ENCODE measurements at regions not wholly inside any gene's neighbourhood (a gene's known extent, or its start where the extent isn't known, plus 50 kb on each side); places are given as distances from the start of the nearest gene placed in this dataset.

DNA sequence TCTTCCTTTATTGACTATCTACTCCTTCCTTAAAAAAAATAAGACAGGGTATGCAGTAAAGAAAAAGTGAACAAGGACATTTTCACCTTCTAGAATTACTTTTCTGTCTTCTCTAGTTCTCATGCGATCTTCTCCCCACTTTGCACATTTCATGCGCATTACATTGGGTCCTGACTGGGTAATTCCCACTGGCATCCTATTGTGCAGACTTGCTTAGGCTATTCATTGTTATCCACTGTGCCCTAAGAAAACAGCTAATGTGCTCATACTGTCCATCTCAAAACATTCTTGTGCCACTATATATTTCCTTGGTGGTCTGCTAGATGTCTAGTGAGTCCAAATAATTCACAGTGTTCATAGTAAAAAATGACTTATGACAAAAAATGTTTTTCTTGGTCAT lies 447.4 kb upstream of the ROBO1 start:
- no peak for DNase-seq (ENCODE audit: low spot score)

GRCh38 chr3:80213086-80213485 lies 445.3 kb upstream of the ROBO1 start:
- DNase-seq (ENCODE audit: low spot score) = no peak

- DNase-seq (ENCODE audit: low spot score) = no peak
Observed at GRCh38 chr3:80192936-80193335, 425.1 kb upstream of the ROBO1 start.

GRCh38 chr3:80190051-80190450 lies 422.3 kb upstream of the ROBO1 start:
- no peak for DNase-seq (ENCODE audit: low spot score)

DNA sequence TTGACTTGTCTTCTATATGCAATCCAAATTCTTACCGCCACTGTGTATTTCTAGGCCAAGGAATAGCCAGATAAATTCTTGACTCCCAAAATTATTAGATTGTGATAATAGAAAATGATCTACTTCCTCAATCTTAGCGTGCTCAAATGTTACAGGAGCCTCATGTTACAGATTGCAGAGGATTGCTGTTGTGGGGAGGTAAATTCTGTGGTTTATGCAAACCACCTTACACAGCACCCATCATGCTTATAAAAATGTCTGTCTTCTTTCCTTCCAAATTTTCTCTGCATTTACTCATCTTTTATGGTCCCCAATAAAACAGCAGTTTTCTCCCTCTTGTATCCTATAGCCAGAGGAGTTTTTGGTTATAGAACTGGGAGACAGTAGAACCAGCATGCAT lies 420.2 kb upstream of the ROBO1 start:
- no peak for DNase-seq (ENCODE audit: low spot score)

GRCh38 chr3:80159990-80160506 lies 392.2 kb upstream of the ROBO1 start:
- no peak for DNase-seq (ENCODE audit: low spot score)

DNA sequence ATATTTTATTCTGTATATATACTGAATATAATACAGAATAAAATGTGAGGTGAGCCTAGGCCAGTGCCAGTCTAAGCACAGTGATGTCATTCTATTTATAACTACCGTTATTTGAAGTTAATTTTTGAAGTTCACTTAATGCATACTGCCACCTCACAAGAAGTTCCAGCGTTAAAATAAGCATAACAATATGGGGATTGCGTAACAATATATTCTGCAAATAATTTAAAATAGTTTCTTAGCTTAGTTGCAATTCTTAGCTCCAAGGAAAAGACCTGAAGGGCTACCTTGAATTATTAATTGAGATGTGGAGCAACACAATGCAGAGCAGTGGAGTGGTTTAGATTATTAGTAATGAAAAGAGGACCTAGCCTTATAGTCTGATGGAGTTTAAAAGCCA lies 390.5 kb upstream of the ROBO1 start:
- no peak for DNase-seq (ENCODE audit: low spot score)

DNA sequence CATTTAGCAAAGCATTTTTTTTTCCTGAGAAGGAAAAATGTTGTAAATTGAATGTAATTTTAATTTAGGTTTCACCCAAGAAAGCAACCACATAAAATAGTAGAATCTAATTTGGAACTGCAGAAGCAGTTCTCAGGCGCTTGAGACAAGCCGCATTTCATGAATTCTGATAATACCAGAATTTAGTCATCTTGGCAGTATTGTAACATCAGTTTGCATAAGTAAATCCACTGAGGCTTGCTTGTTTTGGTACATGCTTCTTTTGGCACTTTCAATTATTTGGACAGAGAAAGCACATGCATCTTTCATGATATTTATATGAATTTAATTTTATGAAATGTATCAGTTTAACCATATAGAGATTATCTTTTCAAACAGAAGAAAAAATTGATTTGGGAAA lies 389.7 kb upstream of the ROBO1 start:
- DNase-seq (ENCODE audit: low spot score) = no peak

DNA sequence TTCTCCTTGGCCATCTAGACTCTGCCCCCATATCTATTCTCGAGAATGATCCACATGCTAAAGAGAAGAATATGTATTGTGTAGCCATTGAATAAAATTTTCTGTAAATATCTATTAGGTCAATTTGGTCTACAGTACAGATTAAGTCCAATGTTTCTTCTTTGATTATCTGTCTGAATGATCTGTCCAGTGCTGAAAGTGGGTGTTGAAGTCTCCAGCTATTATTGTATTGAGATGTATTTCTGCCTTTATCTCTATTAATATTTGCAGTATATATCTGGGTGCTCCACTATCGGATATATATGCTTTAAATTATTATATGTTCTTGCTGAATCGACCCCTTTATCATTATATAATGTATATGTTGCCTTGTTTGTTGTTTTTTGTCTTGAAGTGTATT lies 384.9 kb upstream of the ROBO1 start:
- DNase-seq (ENCODE audit: low spot score) = no peak

DNA sequence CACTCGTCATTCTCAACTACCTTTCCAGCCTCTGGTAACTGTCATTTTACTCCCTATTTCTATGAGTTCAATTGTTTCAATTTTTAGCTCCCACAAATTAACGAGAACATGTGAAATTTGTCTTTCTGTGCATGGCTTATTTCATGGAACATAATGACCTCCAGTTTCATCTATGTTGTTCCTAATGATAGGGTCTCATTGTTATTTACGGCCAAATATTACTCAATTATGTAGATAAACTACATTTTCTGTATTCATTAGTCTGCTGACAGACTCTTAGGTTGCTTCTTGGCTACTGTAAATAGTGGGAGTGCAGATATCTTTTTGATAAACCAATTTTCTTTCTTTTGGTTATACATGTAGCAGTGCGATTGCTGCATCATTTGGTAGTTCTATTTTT lies 374.9 kb upstream of the ROBO1 start:
- DNase-seq (ENCODE audit: low spot score) = no peak

GRCh38 chr3:80141557-80141956 lies 373.8 kb upstream of the ROBO1 start:
- no peak for DNase-seq (ENCODE audit: low spot score)

- DNase-seq (ENCODE audit: low spot score) = no peak
Observed at GRCh38 chr3:80116281-80116680, 348.5 kb upstream of the ROBO1 start.

DNA sequence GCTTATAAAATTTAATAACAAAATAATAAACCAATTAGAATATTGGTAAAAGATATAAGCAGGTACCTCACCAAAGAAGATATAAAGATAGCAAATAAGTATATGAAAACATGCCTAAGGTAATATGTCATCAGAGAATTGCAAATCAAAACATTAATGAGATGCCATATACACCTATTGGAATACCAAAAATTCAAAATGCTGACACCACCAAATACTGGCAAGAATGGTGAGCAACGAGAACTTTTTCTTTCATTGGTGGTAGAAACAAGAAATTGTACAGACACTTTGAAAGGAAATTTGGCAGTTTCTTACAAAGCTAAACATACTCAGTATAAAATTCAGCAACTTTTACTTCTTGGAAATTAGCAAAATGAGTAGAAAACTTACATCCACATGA lies 346.9 kb upstream of the ROBO1 start:
- DNase-seq (ENCODE audit: low spot score) = no peak

- DNase-seq (ENCODE audit: low spot score) = no peak
Observed at GRCh38 chr3:80113331-80113730, 345.5 kb upstream of the ROBO1 start.

GRCh38 chr3:80099559-80100066 lies 331.8 kb upstream of the ROBO1 start:
- DNase-seq (ENCODE audit: low spot score) = no peak

GRCh38 chr3:80097674-80098073 lies 329.9 kb upstream of the ROBO1 start:
- no peak for DNase-seq (ENCODE audit: low spot score)

DNA sequence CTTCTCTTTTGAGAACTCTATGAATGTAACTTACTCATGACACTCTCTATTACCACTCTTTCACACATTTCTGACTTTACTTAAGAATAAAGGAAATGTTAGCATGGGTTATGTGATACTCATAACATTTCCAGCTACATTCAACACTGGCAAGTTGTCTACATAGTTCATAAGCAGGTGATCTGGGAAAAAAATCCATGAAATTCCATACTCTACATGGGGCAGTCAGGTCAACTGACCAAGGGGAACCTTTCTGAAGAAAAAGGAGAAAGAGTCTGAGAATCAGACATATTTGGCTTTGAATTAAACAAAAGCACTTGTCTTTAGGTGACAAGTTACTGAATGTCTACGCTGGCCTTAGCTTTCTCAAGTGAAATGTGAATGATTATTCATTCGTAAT lies 329.1 kb upstream of the ROBO1 start:
- DNase-seq (ENCODE audit: low spot score) = no peak

DNA sequence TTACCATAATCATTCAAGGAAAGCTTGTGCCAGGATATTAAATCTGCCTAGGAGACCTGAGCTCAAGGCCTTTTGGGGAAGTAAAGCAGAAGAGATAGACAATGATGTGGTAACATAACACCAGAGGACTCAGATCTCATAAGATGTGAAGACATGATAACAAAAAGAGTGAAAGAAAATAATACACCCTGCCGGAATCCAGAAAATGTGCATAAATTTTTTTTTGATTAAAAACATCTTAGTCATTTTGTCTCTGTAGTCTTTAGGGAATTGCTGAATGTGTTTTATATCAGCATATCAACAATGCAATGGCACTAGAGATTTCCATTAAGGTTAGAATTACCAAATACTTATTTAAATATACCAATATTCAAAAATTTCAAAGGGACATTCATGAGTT lies 326.8 kb upstream of the ROBO1 start:
- no peak for DNase-seq (ENCODE audit: low spot score)

DNA sequence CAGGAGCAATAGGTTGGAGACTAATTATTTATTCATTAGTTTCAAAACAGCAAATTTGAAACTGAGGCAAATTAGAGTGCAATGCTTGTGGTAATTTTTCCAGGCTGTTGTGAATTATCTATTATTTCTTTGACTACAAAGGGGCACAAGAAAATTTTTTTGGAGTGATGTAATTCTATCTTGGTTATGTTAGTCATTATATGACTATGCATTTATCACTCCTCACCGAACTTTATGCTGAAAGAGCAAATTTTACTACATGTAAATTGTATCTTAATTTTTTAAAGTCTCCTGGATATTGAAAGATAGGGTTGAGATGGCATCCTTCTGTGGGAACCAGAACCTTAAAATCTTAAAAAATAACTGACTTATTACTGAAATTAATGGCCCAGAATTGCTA lies 320.0 kb upstream of the ROBO1 start:
- DNase-seq (ENCODE audit: low spot score) = no peak

DNA sequence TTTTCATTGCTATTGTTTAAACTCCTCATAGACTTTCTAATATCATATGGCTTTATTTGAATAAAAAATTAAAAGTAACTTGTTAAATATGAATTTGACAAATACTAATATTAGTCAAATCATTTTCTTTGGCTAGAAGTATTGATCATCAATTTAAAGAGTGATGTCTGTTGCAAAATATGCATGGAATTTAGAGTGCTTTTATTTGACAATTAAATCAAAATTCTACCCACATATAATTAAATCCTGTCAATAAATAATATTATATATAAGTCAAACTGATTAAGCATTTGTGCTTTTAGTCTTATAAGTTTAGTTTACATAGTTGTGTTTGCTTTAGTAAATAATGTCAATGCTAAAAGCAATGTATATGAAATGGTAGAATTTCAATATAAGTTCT lies 318.6 kb upstream of the ROBO1 start:
- DNase-seq (ENCODE audit: low spot score) = no peak

GRCh38 chr3:80079886-80080285 lies 312.1 kb upstream of the ROBO1 start:
- DNase-seq (ENCODE audit: low spot score) = no peak

- no peak for DNase-seq (ENCODE audit: low spot score)
Observed at GRCh38 chr3:80068459-80068858, 300.7 kb upstream of the ROBO1 start.

GRCh38 chr3:80063535-80063934 lies 295.7 kb upstream of the ROBO1 start:
- DNase-seq (ENCODE audit: low spot score) = no peak

DNA sequence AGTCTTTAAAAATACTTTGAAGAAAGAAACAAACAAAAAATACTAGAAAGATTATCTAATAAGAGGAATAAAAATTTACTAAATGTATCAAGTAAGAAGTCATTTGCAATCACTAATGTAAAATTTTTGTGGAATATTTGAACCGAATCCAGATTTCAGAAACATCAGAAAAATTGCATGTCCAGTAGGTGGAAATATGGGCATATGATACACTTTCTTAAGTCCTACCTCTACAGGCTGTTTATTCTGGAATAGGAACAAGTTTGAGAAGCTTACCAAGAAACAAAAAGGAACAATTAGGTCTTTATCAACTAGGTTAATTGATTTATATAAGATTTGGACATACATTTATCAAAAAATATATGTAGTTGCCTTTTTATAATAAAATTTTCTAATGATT lies 292.9 kb upstream of the ROBO1 start:
- DNase-seq (ENCODE audit: low spot score) = no peak

- no peak for DNase-seq (ENCODE audit: low spot score)
Observed at GRCh38 chr3:80055306-80055705, 287.5 kb upstream of the ROBO1 start.

Data from SW480 (cell line).